Fibroblast of peridontal ligament (primary cell): ENCODE measurements at regions not wholly inside any gene's neighbourhood (a gene's known extent, or its start where the extent isn't known, plus 50 kb on each side); places are given as distances from the start of the nearest gene placed in this dataset.
"Not testable (repeated sequence)": the region's sequence is repeated elsewhere in the genome, so short reads cannot be mapped to it uniquely, and the experiment has no call there.

Source experiments
- DNase-seq: peaks from one replicate; pipeline ENCODE4 v3.0.0-alpha.2; 2010; ENCODE audit errors: extremely low read depth

GRCh38 chr11:34830648-34831047, 85.5 kb downstream of the APIP start:
- no peak for DNase-seq

- no peak for DNase-seq
Observed at GRCh38 chr11:34830035-34830434, 86.1 kb downstream of the APIP start.

DNA sequence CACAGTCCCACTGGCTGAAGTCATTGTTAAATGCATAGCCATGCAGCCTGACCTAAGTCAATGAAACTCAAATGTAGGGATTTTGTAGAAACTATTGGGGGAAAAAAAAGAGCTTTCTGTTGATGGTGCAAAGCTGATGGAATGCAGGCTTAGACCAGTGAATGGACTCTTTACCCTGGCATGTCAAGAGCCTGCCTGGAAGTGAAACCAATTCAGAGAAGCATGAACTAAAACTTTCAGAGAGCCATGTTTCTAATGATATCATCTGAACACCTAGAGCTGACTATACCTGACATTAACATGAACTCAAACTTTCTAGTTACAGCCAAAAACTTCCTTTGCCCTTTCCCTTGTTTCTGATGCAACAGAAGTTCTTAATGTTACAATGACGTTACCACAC, 89.0 kb downstream of the APIP start:
- DNase-seq: peak; percentile 12

- DNase-seq: no peak
Observed at GRCh38 chr11:34826384-34826726, 89.8 kb downstream of the APIP start.

GRCh38 chr11:34825670-34826383, 90.4 kb downstream of the APIP start:
- no peak for DNase-seq

DNA sequence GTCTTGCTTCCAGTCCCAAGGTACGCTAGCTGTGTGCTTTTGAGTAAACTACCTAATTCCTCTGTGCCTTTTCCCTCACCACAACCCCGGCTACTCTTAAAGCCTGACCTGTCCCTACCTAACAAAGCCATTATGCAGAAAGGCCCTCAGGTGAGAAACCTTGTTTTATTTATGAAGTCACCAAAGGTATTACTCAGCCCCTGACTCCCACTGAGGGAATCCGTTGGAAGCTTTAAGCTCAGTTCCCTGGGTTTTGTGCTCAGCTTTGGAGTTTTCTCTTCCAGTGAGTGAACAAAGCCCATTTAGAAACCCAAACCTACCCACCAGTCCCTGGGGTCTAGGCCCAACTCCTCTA, 90.9 kb downstream of the APIP start:
- no peak for DNase-seq

GRCh38 chr11:34824425-34824824, 91.8 kb downstream of the APIP start:
- DNase-seq: no peak

DNA sequence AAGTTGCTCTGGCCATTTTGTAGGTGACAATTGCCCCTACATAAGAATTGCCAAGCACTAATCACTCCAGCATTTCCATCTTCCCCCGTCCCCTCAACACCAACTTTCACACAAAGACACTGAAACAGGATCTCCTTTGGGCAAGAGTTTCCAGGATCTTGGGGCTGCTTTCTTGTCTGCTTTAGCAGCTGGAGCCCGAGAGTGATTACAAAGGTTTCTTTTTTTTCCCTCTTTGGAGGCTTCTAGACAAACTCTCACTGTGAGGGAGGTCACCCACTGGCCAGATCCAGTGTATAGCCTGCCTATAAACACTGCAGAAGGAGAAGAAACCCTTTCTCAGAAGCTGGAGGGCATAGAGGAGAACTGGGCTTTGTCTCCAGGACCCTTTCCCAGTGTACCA, 92.5 kb downstream of the APIP start:
- no peak for DNase-seq

GRCh38 chr11:34823197-34823596, 93.0 kb downstream of the APIP start:
- no peak for DNase-seq

DNA sequence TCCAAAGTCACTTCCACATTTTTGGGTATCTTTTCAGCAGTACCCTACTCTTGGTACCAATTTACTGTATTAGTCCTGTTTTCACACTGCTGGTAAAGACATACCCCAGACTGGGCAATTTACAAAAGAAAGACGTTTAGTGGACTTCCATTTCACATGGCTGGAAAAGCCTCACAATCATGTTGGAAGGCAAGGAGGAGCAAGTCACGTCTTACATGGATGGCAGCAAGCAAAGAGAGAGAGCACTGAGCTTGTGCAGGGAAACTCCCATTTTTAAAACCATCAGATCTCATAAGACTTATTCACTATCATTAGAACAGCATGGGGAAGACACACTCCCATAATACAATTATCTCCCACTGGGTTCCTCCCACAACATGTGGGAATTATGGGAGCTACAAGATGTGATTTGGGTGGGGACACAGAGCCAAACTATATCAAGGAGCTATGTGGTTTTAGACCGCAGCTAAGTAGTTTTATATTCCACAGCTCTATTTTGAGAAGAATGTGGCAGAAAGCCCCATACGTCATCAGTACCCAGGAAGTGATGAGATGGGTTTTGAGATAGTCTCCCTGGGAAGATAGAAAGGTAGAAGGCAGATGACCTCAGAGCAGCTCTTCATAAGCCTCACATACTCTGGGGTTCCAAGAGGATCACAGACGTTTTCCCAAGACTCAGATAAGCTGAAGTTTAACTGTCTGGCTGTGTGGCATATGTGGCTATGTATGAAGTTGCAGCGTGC, 96.3 kb downstream of the APIP start:
- DNase-seq: no peak

DNA sequence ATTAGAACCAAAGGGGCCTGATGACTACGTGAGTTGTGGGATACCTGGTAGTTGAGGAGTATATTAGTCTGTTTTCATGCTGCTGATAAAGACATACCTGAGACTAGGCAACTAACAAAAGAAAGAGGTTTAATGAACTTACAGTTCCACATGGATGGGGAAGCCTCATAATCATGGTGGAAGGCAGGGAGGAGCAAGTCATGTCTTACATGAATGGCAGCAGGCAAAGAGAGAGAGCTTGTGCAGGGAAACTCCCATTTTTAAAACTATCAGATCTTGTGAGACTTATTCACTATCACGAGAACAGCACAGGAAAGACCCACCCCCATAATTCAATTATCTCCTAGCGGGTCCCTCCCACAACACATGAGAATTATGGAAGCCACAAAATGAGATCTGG, 98.4 kb downstream of the APIP start:
- DNase-seq: not testable (repeated sequence)

DNA sequence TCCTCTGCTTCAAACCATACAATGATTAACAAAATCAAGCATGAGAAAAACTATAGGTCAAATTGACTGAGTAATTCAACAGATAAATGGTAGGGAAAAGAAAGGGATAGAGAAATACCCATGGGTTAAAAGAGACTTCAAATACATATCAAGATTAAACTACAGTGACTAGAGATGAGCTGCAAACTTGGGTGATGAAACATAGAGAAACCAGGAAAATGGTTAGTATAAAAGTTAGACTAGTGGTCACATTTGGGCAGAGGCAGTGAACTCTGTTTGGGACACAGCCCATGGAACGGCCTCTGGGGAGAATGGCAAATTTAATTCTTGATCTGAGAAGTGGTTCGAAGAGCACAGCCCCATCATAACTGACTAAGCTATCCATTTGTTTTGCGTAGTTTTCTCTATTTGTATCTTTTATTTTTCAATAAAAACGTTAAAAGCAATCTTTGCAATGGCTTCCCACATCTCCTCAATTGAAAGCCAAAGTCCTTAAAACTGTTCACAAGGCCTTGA, 99.4 kb downstream of the APIP start:
- DNase-seq: no peak

DNA sequence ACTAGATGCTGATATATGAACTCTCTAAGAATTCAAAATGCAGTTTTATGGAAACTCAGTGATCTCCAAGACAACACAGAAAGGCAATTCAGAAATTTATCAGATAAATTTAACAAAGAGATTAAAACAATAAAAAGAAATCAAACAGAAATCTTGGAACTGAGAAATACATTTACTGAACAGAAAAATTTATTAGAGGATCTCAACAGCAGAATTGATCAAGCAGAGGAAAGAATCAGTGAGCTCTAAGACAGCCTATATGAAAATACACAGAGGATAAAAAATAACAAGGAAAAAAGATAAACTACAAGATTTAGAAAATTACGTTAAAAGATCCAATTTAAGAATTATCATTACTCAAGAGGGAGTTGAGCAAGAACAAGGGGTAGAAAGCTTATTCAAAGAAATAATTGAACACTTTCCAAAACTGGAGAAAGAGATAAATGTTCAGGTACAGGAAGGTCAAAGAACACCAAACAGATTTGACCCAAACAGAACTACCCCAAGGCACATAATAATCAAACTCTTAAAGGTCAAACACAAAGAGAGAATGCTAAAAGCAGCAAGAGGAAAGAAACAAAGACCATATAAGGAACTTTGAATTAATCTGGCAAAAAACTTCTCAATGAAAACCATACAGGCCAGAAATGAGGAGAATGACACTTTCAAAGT, 103.1 kb downstream of the APIP start:
- DNase-seq: no peak

DNA sequence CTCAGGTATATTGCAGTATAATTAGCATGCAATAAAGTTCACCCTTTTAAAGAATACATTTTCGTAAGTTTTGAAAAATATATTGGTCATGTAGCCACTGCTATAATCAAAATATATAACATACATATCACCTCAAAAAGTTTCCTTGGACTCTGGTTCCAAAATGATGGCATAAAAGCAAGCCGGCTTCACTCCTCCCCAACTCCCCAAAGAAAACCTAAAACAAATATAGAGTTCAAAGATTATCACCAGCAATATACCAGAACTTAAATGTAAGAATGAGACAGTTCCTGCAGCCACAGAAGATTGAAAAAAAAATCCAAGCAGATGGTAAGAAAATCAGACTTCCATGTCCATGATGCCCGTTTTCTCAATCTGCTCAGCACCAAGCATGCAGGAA, 104.3 kb downstream of the APIP start:
- no peak for DNase-seq

- no peak for DNase-seq
Observed at GRCh38 chr11:34810107-34810562, 106.0 kb downstream of the APIP start.

DNA sequence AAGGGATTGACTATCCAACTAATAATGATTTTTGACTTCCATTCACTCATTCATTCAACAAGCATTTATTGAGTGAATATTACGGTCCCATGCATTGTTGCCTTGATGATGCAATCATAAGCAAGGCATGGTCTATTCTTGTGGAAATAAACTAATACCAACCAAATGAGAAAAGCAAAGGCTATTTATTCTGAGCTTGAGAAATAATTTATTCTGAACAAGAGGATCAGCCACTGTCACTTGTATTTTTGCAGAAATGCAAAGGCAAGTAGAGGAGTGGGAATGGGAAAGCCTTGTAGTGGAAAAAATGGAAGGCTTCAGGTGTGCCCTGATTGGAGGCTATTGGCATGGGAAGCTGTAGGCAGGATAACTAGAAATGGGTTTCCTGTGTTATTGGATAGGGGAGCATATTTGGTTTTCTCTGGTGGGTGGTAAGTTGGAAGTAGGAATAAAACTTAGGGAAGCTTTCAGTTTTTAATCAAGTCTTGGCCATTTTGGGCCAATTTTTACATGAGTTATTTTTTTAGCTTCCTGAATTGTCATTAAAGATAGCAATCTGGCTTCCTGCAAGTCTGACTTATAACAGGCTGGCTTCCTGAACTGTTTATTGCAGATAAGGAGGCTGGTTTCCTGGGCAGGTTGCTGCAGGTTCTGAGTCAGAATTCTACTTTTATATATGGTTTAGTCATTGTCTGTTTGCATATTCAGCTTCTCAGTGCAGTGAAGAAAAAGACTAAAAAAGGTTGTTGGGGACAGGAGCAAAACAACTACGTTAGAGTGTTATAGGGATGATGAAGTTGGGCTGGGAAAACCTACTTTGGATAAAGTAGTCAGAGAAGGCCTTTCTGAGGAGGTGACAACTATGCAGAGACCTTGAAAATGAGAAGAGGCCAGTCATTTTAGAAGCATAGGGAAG, 106.7 kb downstream of the APIP start:
- no peak for DNase-seq

GRCh38 chr11:34806875-34807274, 109.3 kb downstream of the APIP start:
- DNase-seq: no peak

- DNase-seq: no peak
Observed at GRCh38 chr11:34805937-34806336, 110.2 kb downstream of the APIP start.

DNA sequence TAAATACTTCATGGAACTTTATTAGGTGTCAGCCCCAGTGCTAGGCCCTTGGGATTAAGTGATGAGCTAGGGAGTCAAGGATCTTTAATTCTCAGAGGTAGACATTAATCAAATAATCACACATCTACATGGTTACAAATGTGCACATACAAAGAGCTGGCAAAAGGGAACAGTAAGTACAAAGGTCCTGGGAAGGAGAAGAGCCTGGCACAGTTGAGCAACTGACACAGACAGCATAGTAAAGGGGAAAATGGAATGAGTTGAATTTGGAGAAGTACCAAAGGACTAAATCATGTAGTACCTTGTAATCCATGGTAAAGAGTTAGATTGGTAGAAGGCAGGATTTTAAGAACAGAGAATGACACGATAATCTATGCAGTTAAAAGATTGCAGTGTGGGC, 116.3 kb downstream of the APIP start:
- DNase-seq: no peak

DNA sequence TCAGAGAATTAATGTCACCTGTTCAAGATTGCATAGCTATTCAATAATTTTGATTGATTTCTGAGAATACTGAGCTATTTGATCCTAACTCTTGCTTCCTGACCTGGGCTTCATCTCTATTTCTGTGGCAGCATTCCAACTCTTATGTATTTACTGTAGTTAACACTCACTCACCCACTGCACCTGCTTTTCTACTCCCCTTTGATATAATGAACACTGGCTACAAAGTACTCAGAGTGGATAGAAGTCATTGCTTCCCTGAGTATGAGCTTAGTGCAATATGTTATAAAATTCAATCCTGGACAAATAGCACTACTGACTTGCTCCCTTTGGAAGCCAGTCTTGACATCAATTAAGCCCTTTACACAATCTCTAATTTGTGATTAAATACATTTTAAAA, 117.2 kb downstream of the APIP start:
- no peak for DNase-seq

DNA sequence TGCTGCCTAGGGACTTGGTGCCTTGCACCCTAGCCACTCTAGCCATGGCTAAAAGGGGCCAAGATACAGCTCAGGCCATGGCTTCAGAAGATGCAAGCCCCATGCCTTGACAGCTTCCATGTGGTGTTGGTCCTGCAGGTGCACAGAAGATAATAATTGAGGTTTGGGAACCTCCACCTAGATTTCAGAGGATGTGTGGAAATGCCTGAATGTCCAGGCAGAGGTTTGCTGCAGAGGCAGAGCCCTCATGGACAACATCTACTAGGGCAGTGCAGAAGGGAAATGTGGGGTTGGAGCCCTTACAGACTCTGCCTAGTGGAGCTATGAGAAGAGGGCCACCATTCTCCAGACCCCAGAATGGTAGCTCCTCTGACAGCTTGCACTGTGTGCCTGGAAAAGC, 118.7 kb downstream of the APIP start:
- DNase-seq: not testable (repeated sequence)

GRCh38 chr11:34795641-34796040, 120.5 kb downstream of the APIP start:
- no peak for DNase-seq
